WI38 (cell line): ENCODE measurements at regions not wholly inside any gene's neighbourhood (a gene's known extent, or its start where the extent isn't known, plus 50 kb on each side); places are given as distances from the start of the nearest gene placed in this dataset.

Experiments
- H3K4me3 ChIP-seq: 2 replicates; pipeline ENCODE4 v1.5.1; 2011; ENCODE audit warnings: low read depth, mild to moderate bottlenecking, control low read depth, low read length
- TF ChIP-seq, protein P1 (sequence below): IDR thresholded peaks from 2 replicates; pipeline ENCODE4 v1.5.1; 2012; ENCODE audit warnings: low read depth, mild to moderate bottlenecking, control low read depth, low read length

DNA sequence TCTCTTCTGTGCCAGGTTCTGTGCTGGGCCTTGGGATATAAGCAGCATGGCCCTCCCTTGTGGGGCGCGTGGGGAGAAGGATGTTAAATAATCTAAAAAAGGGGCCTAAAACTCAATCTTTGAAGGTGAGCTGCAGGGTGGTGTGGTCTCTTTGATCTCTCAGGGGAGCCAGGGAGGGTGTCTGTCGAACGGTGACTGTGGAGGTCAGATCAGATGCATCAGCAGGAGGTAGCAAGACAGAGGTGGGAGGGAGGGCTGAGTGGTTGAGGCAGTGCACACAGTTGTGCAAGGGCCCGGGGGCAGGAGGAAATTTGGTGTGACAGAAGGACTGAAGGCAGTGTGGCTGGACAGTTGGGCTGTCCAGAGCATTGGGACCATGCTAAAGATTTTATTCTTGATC, 287.3 kb downstream of the BMP7 start:
- TF ChIP-seq, protein P1, sequence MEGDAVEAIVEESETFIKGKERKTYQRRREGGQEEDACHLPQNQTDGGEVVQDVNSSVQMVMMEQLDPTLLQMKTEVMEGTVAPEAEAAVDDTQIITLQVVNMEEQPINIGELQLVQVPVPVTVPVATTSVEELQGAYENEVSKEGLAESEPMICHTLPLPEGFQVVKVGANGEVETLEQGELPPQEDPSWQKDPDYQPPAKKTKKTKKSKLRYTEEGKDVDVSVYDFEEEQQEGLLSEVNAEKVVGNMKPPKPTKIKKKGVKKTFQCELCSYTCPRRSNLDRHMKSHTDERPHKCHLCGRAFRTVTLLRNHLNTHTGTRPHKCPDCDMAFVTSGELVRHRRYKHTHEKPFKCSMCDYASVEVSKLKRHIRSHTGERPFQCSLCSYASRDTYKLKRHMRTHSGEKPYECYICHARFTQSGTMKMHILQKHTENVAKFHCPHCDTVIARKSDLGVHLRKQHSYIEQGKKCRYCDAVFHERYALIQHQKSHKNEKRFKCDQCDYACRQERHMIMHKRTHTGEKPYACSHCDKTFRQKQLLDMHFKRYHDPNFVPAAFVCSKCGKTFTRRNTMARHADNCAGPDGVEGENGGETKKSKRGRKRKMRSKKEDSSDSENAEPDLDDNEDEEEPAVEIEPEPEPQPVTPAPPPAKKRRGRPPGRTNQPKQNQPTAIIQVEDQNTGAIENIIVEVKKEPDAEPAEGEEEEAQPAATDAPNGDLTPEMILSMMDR, result no peak
- H3K4me3 ChIP-seq, result no peak overlapping the region

DNA sequence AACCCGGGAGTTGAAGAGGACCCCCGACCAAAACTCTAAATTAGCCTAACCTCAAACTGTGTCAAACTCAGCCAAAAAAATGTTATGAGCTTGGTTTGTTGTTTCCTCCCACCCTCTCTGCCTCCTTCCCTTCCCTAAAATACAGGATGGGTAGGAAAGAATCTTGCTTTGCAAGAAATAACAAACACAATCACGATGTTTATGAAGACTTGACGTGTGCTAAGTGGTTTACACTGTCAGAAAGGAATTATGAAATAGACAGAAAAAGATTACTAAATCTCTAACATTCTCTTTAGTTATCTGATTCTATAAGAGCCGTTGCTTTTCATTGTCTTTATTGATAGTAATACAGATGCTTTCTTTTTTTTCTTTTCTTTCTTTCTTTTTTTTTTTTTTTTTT, 285.1 kb downstream of the BMP7 start:
- no peak overlapping the region for H3K4me3 ChIP-seq
- TF ChIP-seq, protein P1, result no peak

DNA sequence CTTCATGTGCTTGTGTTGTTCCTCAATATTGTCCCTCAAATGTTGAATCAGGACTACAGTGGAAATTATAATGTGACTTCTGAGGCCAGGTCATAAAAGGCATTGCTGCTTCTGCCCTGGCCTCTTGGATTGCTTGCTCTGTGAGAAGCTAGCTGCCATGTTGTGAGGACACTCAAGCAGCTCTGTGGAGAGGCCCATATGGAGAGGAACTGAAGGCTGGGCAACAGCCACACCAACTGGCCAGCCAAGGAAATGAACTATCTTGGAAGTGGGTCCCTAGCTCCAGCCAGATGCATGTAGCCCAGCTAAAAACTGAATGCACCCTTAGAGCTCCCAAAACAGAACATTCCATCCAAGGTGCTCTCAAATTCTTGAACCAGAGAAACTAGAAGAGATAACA, 282.6 kb downstream of the BMP7 start:
- TF ChIP-seq, protein P1, result no peak
- H3K4me3 ChIP-seq, result no peak overlapping the region

DNA sequence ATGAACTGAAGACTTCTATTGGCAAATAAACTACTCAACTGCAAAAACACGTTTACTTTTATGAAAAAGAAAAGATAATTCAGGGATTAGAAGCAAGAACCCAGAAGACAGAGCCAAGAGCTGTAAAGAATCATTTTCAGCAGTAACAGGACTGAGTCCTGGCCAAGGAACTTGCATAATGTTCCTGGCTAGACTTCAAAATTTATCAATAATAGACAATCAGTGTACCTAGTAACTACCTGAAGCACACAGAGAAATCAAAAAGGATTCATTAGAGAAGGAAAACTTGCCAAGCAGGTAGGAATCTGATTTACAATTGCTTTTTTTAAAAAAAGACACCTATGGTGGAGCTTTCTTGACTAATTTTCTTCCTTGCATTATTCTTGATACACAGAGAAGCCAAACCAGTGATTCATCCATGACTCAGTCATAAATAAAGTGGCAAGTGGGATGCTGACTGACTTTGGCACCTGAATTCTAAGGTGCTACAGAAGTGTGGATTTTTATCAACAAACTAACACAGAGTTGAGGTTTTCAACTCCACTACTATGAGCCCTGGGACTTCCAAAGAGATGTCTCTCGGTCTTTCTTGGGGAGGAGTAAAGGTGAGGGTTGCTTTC, 281.3 kb downstream of the BMP7 start:
- no peak overlapping the region for H3K4me3 ChIP-seq
- TF ChIP-seq, protein P1, result no peak

DNA sequence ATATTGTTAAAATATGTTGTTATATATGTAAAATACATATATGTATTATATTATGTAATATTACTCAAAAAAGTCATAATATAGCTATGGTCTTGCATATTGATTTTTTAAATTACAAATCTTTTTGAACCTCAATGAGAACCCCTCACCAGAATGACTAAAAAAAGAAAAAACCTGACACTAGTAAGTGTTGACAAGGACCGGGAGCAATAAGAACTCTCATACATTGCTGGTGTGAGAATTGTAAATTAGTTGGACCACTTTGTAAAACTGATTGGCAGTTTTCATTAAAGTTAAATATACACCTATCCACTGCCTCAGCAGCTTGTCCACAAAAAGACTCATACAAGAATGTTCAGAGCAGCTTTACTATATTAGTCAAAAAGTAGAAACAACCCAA, 280.0 kb downstream of the BMP7 start:
- H3K4me3 ChIP-seq, result no peak overlapping the region
- TF ChIP-seq, protein P1, result no peak

- TF ChIP-seq, protein P1, result no peak
These were observed 279.3 kb downstream of the BMP7 start for GRCh38 chr20:56986931-56987720.

DNA sequence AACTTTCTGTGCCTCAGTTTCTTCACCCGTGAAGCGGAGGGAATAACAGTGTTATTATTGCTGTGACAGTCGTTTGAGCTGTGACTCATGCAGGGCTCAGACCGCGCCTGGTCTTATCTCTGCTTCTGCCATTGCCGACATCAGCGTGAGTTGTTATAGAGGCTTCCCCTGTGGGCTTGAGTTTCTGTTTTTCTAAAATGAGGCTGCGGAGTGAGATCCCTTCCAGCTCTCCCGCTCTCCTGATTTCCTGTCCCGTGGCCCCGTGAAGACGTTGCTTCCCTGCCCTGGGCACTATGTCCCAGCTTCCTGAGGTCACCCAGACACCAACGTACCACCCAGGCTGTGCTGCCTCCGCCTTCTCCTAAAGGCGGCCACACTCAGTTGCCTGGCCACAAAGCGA, 278.5 kb downstream of the BMP7 start:
- H3K4me3 ChIP-seq, result no peak overlapping the region
- TF ChIP-seq, protein P1, result no peak

More at GRCh38 chr20:56986931-56987720, 279.3 kb downstream of the BMP7 start:
- no peak overlapping the region for H3K4me3 ChIP-seq
